NCI-H82 treated with DMSO at 0.1 percent for 48 hours (cell line): ENCODE measurements at regions not wholly inside any gene's neighbourhood (a gene's known extent, or its start where the extent isn't known, plus 50 kb on each side); places are given as distances from the start of the nearest gene placed in this dataset.
"Not testable (repeated sequence)": the region's sequence is repeated elsewhere in the genome, so short reads cannot be mapped to it uniquely, and the experiment has no call there.

ENCODE experiments used
- DNase-seq: peaks from one replicate; lab custom pipeline; 2025; ENCODE audit not compliant: unreplicated experiment; lab: John Stamatoyannopoulos, UW

DNA sequence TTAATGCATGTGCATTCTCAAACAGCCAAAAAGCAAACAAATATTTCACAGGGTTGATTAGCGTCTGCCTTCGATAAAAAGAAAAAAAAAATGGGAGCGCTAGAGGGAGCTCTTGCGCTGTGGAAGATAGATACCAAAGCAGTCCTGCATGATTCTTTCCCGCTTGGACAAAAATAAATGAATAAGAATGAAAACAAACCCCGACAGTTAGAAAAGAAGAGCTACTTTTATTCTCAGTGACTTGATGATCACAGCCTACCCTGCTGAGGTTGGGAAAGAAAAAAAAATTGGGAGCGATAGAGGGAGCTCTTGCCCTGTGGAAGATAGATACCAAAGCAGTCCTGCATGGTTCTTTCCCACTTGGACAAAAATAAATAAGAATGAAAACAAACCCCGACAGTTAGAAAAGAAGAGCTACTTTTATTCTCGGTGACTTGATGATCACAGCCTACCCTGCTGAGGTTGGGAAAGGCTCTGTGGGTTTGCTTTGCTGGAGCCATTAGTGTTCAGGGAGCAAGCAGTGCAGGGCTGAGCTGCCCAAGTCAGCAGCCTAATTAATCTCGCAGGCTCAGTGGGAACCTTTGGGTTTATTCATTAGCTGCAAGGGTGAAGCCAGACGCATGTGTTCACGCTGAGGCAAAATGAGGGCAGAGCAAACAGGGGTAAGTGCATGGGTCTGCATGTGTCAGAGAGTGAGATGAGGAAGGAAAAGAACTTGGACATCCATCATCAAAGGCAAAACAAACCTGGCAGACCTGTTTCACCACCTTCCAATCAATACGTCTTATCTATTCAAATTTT is 249.3 kb upstream of the PRKX start:
- DNase-seq: no peak

DNA sequence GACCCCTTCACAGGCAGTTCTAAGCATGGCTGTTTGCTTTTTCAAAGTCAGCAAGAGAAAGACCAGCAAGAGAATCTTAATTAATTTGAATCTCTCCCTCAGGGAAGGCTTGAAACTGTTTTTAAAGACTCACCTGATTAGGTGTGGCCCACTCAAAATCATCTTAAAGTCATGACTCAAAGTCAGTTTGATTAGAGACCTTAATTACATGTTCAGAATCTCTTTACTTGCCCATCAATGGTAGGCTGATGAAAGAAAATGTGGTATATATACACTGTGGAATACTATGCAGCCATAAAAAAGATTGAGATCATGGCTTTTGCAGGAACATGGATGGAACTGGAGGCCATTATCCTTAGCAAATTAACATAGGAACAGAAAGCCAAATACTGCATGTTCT is 247.5 kb upstream of the PRKX start:
- DNase-seq: no peak

DNA sequence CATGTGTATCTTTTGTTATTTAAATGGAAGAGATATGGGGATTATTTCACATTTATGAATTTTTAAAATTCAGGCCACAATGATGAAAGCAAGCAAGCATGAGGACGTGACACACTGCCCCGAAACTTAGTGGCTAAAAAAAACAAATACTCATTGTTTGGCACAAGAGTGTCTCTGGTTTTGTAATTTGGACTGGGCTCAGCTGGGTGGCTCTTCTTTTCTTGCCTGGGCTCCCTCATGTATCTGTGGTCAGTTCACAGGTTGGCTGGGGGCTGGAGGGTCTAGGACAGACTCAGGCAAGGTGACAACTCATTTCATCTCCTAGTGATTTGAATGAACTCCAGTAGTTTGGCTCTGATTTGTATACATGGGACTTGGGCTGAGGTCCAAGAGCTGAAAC is 238.4 kb upstream of the PRKX start:
- no peak for DNase-seq

DNA sequence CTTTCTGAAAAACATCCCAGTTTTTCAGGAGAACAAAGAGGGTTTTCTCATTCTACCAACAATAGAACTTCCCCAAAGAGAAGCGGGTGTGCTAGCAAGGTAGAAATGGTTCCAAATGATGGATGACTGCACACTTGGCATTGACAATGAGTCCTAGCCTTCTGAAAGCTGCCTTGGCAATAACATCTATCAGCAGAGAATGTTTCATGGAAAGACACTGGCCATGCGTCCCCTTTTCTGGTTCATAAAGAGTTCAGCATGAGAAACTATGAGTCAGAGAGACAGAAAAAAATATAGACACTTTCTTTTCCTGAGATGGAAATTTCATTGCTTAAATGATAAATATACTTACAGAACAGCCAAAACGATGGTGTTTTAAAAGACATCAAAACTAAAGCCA is 236.9 kb upstream of the PRKX start:
- DNase-seq: no peak

DNA sequence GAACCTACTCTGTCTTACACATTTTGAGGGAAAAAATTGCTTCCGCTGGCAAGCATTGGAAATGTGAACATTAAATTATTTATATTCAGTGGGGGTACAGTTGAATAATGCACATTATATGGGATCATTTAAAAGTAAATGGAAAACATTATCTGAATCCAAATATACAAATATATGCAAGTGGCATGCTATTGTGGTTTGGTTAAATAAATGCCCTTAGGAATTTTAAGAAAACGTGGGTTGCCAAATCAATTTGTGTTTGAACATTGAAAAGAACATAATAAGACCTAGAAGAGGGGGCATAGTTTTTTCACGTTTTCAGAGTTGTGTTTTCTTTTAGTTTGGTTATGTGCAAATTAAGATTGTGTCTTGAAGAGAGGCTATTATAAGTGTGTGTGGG is 230.5 kb upstream of the PRKX start:
- no peak for DNase-seq

DNA sequence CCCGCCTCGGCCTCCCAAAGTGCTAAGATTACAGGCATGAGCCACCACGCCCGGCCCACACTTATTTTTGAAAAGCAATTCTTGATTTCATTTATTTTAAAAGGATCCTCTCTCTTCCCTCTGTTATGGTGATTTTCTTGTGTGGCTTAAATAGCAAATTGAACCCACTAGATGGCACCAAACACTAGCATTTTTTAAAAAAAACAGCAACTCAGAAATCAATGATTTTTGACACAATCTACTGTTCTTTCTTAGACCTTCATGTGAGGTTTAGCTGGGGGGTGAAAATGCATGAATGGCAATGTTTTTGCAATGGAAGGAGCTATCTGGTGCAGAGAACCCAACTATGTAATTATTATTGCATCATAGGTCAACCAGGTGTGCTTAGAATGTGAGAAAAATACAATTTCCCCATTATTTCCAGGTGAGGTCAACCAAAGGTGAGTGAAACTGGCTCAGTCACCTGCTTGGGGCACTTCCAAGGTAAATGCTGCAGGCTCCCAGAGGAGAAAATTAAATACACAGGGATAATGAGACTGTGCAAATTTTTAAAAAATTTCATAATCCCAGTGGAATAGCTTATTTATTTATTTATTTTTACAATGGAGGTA is 226.7 kb upstream of the PRKX start:
- no peak for DNase-seq

DNA sequence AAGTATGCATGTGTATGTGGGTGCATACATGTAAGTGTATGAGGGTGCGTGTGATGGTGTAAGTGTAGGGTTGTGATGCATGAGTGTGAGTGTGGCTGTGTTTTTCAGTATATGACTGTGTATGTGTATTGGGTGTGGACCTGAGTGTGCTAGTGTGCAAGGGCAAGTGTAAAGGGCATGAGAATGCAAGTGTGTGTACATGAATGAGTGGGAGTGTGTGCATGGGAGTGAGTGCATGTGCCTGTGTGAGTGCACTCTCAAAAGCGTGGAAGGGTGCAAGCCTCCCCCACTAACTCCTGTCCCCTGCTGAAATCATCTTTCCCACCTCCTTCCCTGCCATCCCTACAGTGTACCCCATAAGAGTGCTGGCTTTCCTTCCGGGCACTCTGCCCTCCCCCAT is 225.1 kb upstream of the PRKX start:
- DNase-seq: no peak

DNA sequence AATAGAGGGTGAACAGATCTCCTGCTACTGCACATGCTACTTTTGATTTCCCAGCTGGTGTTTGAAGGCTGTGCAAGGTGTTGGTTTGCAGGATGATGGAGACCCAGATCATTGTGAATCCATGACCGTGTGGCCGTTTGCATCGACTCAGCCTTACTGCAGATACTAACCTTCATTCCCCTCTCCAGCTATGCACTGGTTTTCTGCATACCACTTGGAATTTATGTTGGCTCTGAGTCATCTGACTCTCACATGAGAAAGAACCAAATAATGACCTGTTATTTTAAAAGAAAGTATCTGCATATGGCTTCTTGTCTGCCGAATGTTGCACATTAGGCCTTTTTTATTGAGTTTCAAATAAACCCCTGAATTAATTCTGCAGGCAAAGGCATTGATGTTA is 221.7 kb upstream of the PRKX start:
- not testable (repeated sequence) for DNase-seq

DNA sequence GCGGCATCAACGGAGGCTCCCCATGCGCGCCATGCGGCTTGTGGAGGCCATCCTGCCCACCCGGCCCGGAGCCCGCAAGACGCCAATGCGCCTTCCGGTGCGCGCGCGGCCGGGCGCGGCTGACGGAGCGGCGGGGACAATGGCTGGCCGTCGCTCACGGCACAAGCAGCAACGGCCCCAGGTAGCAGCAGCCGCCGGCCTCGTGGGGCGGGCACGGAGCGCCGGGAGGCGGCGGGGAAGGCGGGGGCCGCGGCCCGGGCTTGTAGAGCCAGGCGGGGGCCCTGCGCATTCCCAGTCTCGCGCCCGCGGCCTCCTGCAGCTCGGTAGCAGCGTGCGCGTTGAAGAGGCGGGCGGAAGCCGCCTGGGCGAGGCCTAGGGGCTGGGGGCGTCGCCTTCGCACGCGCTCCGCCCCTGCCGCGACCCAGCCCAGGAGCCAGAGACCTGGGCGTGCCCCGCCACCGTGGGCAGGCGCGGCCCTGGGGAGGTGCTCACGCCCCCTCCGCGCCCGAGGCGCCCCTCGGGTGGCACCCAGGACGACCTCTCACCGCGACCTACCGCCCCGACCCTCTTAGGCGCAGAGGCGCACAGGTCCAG is 207.1 kb upstream of the PRKX start:
- not testable (repeated sequence) for DNase-seq

DNA sequence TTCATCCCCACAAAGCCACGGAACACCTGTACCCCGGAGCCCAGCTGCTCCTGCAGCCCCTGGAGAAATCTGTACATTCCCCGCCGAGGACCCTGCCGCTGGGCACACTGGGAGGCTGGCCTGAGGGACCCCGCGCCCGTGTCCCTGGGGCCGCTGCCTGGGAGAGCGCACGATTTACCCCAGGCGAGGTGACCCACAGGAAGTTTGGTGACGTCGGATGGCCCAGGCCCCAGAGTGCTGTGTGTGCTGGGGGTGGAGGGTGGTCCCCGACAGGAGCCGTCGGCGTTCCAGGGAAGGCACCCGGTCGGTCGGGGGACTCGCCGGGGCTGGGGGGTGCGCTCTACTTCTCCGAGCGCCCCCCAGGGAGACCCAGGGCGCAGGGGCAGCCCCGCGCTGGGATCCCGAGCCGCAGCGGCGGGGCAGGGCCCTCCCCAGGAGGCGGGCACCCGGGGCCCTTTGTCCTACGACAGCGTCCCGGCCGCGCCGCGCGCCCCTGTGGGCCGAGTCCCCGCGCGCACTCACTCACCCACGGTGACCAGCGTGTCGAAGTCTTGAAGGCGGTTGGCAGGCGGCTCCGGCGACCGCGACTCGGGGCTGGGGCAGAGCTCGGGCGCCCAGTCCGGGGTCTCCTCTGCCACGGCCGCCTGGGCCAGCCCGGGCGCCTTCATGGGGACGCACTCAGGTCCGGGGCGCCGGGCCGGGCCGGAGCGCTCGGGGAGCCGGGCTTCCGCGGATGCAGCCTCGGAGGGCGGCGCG is 206.4 kb upstream of the PRKX start:
- not testable (repeated sequence) for DNase-seq

DNA sequence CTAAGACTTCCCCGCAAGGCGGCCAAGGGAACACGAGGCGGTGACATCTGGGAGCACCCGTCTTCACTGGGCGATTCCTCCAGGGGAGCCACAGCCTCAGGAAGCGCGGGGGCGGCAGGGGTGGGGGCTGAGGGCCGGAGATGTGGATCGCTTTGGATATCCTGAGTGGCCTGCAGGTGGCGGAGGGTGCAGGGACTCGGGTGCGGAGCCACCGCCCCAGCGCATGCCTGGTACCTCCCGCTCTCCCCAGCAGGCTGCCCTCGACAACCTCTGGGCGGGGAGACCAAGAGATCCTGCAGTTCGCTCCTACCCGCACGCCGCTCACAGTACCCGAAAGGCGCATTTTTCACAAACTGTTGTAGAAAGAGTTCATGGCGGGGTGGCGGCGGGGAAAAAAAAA is 201.4 kb upstream of the PRKX start:
- DNase-seq: not testable (repeated sequence)

DNA sequence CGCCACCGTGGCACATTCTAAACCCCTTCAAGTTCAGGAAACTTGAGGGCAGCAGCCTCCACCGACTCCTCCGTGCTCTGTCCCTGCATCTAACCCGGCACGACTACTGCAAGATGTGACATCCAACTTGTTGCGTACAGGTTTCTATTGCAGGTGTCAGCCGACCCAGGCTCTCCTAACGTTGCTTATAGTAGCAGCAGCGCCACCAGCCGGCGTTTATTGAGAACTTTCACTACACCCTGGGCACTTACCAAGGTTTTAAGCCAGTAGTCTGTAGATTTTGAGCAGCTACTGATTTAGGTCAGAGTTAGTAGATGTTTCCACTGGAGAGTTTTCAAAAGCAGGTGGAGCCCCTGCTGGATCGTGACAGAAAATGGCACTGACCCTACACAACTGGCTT is 200.6 kb upstream of the PRKX start:
- DNase-seq: not testable (repeated sequence)

DNA sequence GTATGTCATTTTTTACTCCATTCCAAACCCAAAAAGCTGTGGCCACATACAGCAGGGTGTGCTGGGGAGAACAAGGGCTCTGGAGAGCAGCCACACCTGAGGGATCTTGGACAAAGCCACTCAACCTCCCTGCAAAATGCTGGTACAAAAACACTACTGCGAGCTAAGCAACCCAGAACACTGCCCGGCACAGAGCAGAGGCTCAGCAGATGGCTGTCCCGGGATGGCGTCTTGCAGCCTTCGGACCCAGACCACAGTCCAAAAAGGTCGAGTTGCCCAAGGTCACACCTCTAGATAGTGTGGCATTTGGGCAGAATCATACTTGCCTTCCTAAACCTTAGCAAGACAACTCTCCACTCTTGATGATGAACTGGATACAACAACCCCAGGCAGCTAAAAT is 197.6 kb upstream of the PRKX start:
- DNase-seq: not testable (repeated sequence)

DNA sequence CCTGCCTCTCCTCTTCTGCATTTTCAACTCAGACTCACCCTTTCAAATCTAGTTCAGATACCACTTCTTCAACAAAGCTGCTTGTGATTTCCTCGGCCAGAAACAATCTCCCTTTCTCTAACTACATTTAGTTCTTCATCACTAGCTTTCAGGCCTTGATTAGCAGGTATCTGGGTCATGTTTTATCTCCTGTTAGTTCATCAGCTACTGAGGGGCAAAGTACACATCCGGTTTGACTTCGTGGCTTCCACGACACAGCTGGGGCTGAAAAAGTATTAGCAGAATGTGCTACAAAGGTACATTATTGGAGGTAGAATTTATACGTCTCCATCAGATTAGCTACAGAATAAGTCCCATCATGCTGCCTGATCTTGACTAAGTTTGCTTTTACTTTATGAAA is 197.2 kb upstream of the PRKX start:
- not testable (repeated sequence) for DNase-seq

DNA sequence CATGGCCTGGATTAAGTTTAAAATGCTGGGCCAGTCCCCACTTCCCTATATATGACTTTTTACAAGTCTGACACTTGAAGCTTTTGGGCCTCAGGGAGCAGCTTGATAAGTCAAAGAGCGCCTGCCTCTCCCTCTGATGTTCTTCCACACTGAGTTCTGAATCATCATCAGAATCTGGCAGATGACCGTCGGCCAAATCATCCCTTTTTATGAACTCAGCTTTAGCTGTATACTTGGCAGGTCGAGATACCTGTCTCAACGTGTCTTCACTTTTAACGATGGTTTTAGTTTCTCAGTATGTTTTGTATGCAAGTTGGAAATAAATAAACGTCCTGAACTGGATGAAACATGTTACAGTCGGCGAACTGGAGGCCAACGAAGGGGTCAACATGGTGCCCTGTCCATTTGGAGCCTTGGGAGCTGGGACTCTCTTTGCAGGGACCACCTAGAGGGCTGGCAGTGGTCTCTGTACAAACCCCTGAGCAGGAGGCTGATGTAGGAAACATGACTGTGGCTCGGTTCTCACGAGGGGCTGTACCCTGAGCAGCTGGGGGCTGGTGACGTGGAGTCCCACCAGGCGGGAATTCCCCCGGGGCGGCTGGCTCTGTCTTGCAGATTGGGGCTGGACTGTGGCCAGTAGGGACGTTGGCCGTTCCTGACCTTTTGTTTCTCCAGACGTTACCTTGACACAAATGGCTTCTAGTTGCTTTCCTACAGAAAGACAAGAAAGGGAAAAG is 192.2 kb upstream of the PRKX start:
- DNase-seq: not testable (repeated sequence)

DNA sequence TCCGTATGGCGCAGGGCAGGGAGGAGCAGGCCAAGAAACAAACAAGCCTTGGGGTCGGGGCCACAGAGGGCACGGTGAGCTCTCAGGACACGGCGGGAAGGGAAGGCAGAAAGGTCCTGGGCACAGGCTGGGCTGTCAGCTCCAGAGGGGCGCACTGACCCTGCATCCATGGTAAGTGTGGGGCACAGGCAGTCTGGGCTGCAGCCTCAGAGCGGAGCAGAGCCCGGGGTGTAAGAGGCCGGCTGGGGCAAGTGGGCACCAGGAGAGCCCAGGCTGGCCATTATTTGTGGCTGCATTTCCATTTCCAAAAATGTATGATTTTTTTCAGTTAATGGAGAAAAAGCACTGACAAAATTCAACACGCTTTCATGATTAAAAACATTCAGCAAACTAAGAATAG is 188.8 kb upstream of the PRKX start:
- DNase-seq: not testable (repeated sequence)

DNA sequence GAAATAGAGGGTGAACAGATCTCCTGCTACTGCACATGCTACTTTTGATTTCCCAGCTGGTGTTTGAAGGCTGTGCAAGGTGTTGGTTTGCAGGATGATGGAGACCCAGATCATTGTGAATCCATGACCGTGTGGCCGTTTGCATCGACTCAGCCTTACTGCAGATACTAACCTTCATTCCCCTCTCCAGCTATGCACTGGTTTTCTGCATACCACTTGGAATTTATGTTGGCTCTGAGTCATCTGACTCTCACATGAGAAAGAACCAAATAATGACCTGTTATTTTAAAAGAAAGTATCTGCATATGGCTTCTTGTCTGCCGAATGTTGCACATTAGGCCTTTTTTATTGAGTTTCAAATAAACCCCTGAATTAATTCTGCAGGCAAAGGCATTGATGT is 183.3 kb upstream of the PRKX start:
- DNase-seq: not testable (repeated sequence)

DNA sequence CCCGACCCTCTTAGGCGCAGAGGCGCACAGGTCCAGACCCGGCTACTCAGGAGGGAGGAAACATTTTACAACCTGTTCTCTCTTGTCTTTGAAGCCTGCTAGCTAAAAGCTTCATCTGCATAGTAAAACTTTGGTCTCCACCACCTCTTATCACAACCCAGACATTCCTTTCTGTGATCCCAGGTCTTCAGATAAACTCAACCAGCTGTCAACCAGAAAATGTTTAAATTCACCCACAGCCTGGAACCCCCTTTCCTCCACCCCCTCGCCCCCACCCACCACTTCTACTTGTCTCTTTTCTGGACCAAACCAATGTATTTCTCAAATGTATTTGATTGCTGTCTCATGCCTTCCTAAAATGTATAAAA is 169.1 kb upstream of the PRKX start:
- not testable (repeated sequence) for DNase-seq

DNA sequence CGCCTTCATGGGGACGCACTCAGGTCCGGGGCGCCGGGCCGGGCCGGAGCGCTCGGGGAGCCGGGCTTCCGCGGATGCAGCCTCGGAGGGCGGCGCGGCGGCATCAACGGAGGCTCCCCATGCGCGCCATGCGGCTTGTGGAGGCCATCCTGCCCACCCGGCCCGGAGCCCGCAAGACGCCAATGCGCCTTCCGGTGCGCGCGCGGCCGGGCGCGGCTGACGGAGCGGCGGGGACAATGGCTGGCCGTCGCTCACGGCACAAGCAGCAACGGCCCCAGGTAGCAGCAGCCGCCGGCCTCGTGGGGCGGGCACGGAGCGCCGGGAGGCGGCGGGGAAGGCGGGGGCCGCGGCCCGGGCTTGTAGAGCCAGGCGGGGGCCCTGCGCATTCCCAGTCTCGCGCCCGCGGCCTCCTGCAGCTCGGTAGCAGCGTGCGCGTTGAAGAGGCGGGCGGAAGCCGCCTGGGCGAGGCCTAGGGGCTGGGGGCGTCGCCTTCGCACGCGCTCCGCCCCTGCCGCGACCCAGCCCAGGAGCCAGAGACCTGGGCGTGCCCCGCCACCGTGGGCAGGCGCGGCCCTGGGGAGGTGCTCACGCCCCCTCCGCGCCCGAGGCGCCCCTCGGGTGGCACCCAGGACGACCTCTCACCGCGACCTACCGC is 168.6 kb upstream of the PRKX start:
- not testable (repeated sequence) for DNase-seq

DNA sequence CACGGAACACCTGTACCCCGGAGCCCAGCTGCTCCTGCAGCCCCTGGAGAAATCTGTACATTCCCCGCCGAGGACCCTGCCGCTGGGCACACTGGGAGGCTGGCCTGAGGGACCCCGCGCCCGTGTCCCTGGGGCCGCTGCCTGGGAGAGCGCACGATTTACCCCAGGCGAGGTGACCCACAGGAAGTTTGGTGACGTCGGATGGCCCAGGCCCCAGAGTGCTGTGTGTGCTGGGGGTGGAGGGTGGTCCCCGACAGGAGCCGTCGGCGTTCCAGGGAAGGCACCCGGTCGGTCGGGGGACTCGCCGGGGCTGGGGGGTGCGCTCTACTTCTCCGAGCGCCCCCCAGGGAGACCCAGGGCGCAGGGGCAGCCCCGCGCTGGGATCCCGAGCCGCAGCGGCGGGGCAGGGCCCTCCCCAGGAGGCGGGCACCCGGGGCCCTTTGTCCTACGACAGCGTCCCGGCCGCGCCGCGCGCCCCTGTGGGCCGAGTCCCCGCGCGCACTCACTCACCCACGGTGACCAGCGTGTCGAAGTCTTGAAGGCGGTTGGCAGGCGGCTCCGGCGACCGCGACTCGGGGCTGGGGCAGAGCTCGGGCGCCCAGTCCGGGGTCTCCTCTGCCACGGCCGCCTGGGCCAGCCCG is 167.9 kb upstream of the PRKX start:
- DNase-seq: not testable (repeated sequence)
